Type B pancreatic cell (in vitro differentiated cells): ENCODE measurements at regions not wholly inside any gene's neighbourhood (a gene's known extent, or its start where the extent isn't known, plus 50 kb on each side); places are given as distances from the start of the nearest gene placed in this dataset.

ENCODE experiments used
- DNase-seq: peaks from one replicate; pipeline ENCODE4 v3.0.0; 2021; ENCODE audit warnings: mixed read lengths; ENCODE audit not compliant: unreplicated experiment; ENCODE audit errors: extremely low spot score
- H3K27ac Mint-ChIP-seq: 2 replicates; pipeline ENCODE4 v1.8.0; 2021; ENCODE audit warnings: mild to moderate bottlenecking, mixed read lengths
- H3K27me3 Mint-ChIP-seq: 2 replicates; pipeline ENCODE4 v1.8.0; 2021; ENCODE audit warnings: mixed read lengths
- H3K36me3 Mint-ChIP-seq: 2 replicates; pipeline ENCODE4 v1.8.0; 2021; ENCODE audit warnings: mixed read lengths
- H3K4me1 Mint-ChIP-seq: one replicate; pipeline ENCODE4 v1.8.0; 2021; ENCODE audit warnings: mixed read lengths; ENCODE audit not compliant: unreplicated experiment
- H3K4me3 Mint-ChIP-seq: 2 replicates; pipeline ENCODE4 v1.8.0; 2021; ENCODE audit warnings: mild to moderate bottlenecking, mixed read lengths
- H3K9me3 Mint-ChIP-seq: 2 replicates; pipeline ENCODE4 v1.8.0; 2021; ENCODE audit warnings: mixed read lengths
- TF ChIP-seq, protein P1 (sequence below): fragments of 200-600 bp; sonication (generic); conservative IDR thresholded peaks from 2 replicates; pipeline ENCODE4 v1.5.0; 2021; ENCODE audit warnings: antibody characterized with exemption, mild to moderate bottlenecking

DNA sequence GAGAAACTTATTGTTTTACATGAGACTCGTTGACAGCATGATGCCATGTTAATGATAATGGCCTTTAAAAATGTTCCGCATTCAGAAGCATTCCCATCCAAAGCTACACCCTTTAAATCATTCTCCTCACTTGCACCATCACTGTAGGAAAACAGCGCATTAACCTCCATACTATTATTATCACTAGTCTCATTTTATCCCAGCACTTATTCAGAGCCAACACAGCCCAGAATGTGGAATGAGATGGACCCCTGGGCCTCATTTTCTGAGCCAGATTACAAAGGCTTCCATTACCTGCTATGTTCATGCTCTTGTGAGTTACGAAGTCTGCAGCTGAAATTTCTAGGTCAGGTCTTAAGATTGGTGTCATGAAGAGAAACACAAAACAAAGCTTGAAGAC, 159.4 kb downstream of the HS3ST3A1 start:
- Mint-ChIP-seq H3K36me3 (no peaks in the 10 kb centered on the region), H3K27me3 (no peaks in the 10 kb centered on the region), H3K27ac (no peak overlapping the region), H3K4me1 (peaks cover 23% of the 10 kb centered on the region), H3K9me3 (no peaks in the 10 kb centered on the region), H3K4me3 (no peak overlapping the region)
- TF ChIP-seq, protein P1, sequence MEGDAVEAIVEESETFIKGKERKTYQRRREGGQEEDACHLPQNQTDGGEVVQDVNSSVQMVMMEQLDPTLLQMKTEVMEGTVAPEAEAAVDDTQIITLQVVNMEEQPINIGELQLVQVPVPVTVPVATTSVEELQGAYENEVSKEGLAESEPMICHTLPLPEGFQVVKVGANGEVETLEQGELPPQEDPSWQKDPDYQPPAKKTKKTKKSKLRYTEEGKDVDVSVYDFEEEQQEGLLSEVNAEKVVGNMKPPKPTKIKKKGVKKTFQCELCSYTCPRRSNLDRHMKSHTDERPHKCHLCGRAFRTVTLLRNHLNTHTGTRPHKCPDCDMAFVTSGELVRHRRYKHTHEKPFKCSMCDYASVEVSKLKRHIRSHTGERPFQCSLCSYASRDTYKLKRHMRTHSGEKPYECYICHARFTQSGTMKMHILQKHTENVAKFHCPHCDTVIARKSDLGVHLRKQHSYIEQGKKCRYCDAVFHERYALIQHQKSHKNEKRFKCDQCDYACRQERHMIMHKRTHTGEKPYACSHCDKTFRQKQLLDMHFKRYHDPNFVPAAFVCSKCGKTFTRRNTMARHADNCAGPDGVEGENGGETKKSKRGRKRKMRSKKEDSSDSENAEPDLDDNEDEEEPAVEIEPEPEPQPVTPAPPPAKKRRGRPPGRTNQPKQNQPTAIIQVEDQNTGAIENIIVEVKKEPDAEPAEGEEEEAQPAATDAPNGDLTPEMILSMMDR = no peak
- no peak for DNase-seq

DNA sequence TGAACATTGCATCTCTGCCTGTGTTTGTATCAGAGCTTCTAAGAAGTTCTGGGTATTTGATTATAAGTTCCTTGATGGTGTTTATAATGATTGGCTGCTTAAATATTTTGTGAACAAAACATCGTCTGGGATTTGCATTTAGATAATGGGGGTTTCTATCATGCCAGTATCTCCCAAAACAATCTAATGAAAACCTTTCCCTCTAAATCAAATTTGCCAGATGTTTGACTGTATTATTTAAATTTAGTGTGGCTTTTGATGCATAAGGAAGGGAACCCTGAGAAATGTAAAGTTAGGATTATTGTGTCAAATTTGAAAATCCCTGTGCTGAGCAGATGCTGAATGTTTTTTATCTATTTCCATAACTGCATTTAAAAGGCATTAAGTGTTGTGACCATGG, 159.9 kb downstream of the HS3ST3A1 start:
- H3K27ac Mint-ChIP-seq = no peak overlapping the region
- H3K27me3 Mint-ChIP-seq = no peaks in the 10 kb centered on the region
- peaks cover 23% of the 10 kb centered on the region for H3K4me1 Mint-ChIP-seq
- no peaks in the 10 kb centered on the region for H3K9me3 Mint-ChIP-seq
- DNase-seq = no peak
- H3K36me3 Mint-ChIP-seq = no peaks in the 10 kb centered on the region
- H3K4me3 Mint-ChIP-seq = no peak overlapping the region
- TF ChIP-seq, protein P1 = no peak

DNA sequence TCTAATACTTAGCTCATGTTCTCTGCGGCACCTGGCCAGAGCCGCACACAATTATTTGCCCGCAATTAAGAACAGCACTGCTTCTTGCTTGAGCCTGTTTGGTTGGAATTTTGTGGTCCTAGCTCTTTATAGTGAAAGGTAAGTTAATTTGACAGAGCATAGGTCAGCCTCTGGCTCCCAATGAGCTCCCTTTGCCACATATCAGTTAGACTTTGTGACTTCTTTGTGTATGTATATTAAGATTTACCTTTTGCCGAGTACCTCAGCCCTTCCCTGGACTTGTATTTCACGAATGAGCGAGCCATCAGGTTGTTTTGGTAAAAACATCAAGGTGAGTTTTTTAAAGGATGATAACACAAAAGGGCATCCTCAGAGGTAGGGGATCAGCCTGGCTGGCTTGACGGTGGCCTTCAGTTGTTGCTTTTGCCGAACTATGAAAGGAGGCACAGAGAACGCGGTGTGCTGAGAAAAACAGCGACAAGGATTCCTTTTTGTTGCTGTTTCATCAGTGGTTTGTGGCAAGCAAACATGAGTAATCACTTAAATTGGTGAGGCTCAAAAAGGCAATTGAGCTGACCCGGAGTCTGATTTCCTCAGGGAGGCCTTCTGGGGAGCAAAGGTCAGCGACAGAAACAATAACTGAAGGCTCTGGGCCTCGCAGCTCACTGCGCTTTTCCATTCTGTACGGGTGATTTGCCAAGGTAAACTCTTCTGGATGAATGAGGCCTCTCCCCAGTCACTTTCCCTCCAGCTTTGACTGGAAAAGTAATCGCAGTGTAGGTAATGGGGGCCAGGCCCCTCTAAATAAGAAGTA, 163.6 kb downstream of the HS3ST3A1 start:
- TF ChIP-seq, protein P1 = no peak
- H3K27me3 Mint-ChIP-seq = no peaks in the 10 kb centered on the region
- peaks cover 23% of the 10 kb centered on the region for H3K4me1 Mint-ChIP-seq
- H3K4me3 Mint-ChIP-seq = peak overlapping the region; percentile 51
- peak overlapping the region; percentile 85 for H3K27ac Mint-ChIP-seq
- H3K9me3 Mint-ChIP-seq = no peaks in the 10 kb centered on the region
- DNase-seq = no peak
- no peaks in the 10 kb centered on the region for H3K36me3 Mint-ChIP-seq

DNA sequence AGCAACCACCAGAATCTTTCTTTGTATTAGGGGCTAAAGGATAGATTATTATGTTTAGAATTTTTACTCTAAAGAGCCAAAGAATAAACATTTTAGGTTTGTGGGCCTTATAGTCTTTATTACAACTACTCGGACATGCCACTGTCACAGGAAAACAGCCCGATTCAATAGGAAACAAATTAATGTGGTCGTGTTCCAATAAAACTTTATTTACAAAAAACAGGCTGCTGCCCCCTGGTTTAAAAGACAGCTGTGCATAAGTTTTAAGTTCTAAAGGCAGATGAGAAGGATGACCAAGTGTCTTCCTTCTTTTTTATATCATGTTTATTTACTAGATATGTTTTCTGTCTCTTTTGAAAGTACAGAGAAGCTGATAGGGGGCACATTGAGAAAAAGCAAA, 166.5 kb downstream of the HS3ST3A1 start:
- no peak for DNase-seq
- TF ChIP-seq, protein P1 = no peak
- no peaks in the 10 kb centered on the region for H3K27me3 Mint-ChIP-seq
- H3K36me3 Mint-ChIP-seq = no peaks in the 10 kb centered on the region
- H3K27ac Mint-ChIP-seq = no peak overlapping the region
- H3K4me3 Mint-ChIP-seq = no peak overlapping the region
- no peaks in the 10 kb centered on the region for H3K9me3 Mint-ChIP-seq
- H3K4me1 Mint-ChIP-seq = peaks cover 24% of the 10 kb centered on the region

DNA sequence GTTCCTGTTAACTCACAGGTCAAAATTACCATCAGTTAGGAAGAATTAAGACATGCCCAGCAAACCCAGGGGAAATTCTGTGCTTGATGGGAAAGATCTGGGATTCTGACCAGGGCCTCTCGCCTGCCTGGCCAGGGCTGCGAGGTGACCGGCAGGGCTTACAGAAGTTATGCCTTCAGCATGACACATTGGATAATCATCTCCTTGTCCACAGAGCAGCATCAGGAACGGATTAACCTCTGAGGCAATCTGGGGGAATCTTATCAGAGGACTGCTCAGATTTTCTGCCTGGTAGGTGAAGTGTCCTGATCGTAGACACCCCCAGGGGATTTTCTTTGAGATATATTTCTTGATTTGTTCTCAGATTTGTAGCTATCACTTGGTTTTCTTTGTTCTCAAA, 172.5 kb downstream of the HS3ST3A1 start:
- DNase-seq = peak; percentile 70
- TF ChIP-seq, protein P1 = no peak
- Mint-ChIP-seq H3K27ac (no peak overlapping the region), H3K27me3 (no peaks in the 10 kb centered on the region), H3K4me1 (peaks cover 30% of the 10 kb centered on the region), H3K4me3 (no peak overlapping the region), H3K9me3 (no peaks in the 10 kb centered on the region), H3K36me3 (no peaks in the 10 kb centered on the region)
